DOHH2 (cell line): ENCODE measurements at regions not wholly inside any gene's neighbourhood (a gene's known extent, or its start where the extent isn't known, plus 50 kb on each side); places are given as distances from the start of the nearest gene placed in this dataset.
"Not testable (repeated sequence)": the region's sequence is repeated elsewhere in the genome, so short reads cannot be mapped to it uniquely, and the experiment has no call there.

ENCODE experiments used
- H3F3A ChIP-seq: fragments of 200-600 bp; sonication (generic), shearing (Covaris generic); 2 replicates; pipeline ENCODE4 v1.6.0; 2016; ENCODE audit warnings: antibody characterized with exemption, mild to moderate bottlenecking; ENCODE audit not compliant: control insufficient read depth, insufficient read depth
- H3K27ac ChIP-seq: fragments of 200-600 bp; sonication (generic); 2 replicates; pipeline ENCODE4 v1.5.1; 2014; ENCODE audit warnings: low read depth, mild to moderate bottlenecking, low read length, moderate library complexity
- H3K27me3 ChIP-seq: fragments of 200-600 bp; sonication (generic); 2 replicates; pipeline ENCODE4 v1.6.1; 2014; ENCODE audit warnings: mild to moderate bottlenecking, low read length, mixed read lengths; ENCODE audit not compliant: control insufficient read depth
- H3K36me3 ChIP-seq: fragments of 200-600 bp; sonication (generic); 2 replicates; pipeline ENCODE4 v1.6.1; 2014; ENCODE audit warnings: mild to moderate bottlenecking, low read length, moderate library complexity, mixed read lengths; ENCODE audit not compliant: control insufficient read depth
- H3K4me1 ChIP-seq: fragments of 200-600 bp; sonication (generic); 2 replicates; pipeline ENCODE4 v1.6.1; 2014; ENCODE audit warnings: mild to moderate bottlenecking, low read length, mixed read lengths; ENCODE audit not compliant: control insufficient read depth
- H3K4me2 ChIP-seq: fragments of 200-600 bp; sonication (generic); 2 replicates; pipeline ENCODE4 v1.6.0; 2014; ENCODE audit warnings: mild to moderate bottlenecking, low read length, moderate library complexity
- H3K4me3 ChIP-seq: fragments of 200-600 bp; sonication (generic); 2 replicates; pipeline ENCODE4 v1.5.1; 2014; ENCODE audit warnings: mild to moderate bottlenecking, low read length, mixed read lengths
- H3K79me2 ChIP-seq: fragments of 200-600 bp; sonication (generic); 2 replicates; pipeline ENCODE4 v1.6.1; 2014; ENCODE audit warnings: mild to moderate bottlenecking, low read length, mixed read lengths; ENCODE audit not compliant: control insufficient read depth
- H3K9me2 ChIP-seq: fragments of 200-600 bp; sonication (generic); replicated peaks from 2 replicates; pipeline ENCODE4 v1.6.1; 2014; ENCODE audit warnings: mild to moderate bottlenecking, low read length, mixed read lengths; ENCODE audit not compliant: control insufficient read depth
- H3K9me3 ChIP-seq: fragments of 200-600 bp; sonication (generic); 2 replicates; pipeline ENCODE4 v1.6.1; 2014; ENCODE audit warnings: antibody characterized with exemption, low read length, mixed read lengths; ENCODE audit not compliant: control insufficient read depth, insufficient read depth
- H4K20me1 ChIP-seq: fragments of 200-600 bp; sonication (generic); 2 replicates; pipeline ENCODE4 v1.6.0; 2014; ENCODE audit warnings: low read depth, mild to moderate bottlenecking, antibody characterized with exemption, low read length, moderate library complexity; ENCODE audit not compliant: control insufficient read depth, insufficient read depth
- CTCF ChIP-seq: fragments of 200-600 bp; sonication (generic); IDR thresholded peaks from one replicate; pipeline ENCODE4 v1.5.1; 2014; ENCODE audit warnings: antibody characterized with exemption, mild to moderate bottlenecking, low read depth, low read length; ENCODE audit not compliant: poor library complexity, severe bottlenecking
- EZH2phosphoT487 ChIP-seq: fragments of 200-600 bp; sonication (generic); IDR thresholded peaks from 2 replicates; pipeline ENCODE4 v1.6.1; 2017; ENCODE audit warnings: borderline replicate concordance, mild to moderate bottlenecking, antibody characterized with exemption, low read length, moderate library complexity, mixed read lengths

GRCh38 chr3:102360183-102360860, 74.5 kb upstream of the ZPLD1 start:
- TF ChIP-seq EZH2phosphoT487 (no peak), CTCF (no peak)
- no peaks in the 10 kb centered on the region for H3K36me3 ChIP-seq
- no peaks in the 10 kb centered on the region for H3K9me2 ChIP-seq
- H3K4me1 ChIP-seq: no peaks in the 10 kb centered on the region
- H3K9me3 ChIP-seq: no peaks in the 10 kb centered on the region; the same call in 1 of the 2 replicates
- no peak overlapping the region for H3K4me3 ChIP-seq
- no peaks in the 10 kb centered on the region for H3K79me2 ChIP-seq
- no peaks in the 10 kb centered on the region for H4K20me1 ChIP-seq
- H3F3A ChIP-seq: no peaks in the 10 kb centered on the region
- no peak overlapping the region for H3K27ac ChIP-seq
- no peaks in the 10 kb centered on the region for H3K27me3 ChIP-seq
- H3K4me2 ChIP-seq: no peak overlapping the region

- no peak overlapping the region for H3K4me2 ChIP-seq
- no peaks in the 10 kb centered on the region for H3K79me2 ChIP-seq
- no peaks in the 10 kb centered on the region for H3F3A ChIP-seq
- no peak overlapping the region for H3K27ac ChIP-seq
- no peaks in the 10 kb centered on the region for H3K4me1 ChIP-seq
- H3K27me3 ChIP-seq: no peaks in the 10 kb centered on the region
- no peaks in the 10 kb centered on the region for H3K9me2 ChIP-seq
- TF ChIP-seq CTCF (no peak), EZH2phosphoT487 (no peak)
- no peaks in the 10 kb centered on the region; the same call in 1 of the 2 replicates for H3K9me3 ChIP-seq
- H3K36me3 ChIP-seq: no peaks in the 10 kb centered on the region
- H4K20me1 ChIP-seq: no peaks in the 10 kb centered on the region
- no peak overlapping the region for H3K4me3 ChIP-seq
Measured at GRCh38 chr3:102361101-102361500, 73.7 kb upstream of the ZPLD1 start.

- not testable (repeated sequence) for H3K4me3 ChIP-seq, H3K27me3 ChIP-seq, H3K79me2 ChIP-seq, H3F3A ChIP-seq, H3K9me2 ChIP-seq, H3K9me3 ChIP-seq, H3K36me3 ChIP-seq, H4K20me1 ChIP-seq, H3K4me1 ChIP-seq, H3K27ac ChIP-seq, H3K4me2 ChIP-seq
Measured at GRCh38 chr3:102366116-102366515, 68.7 kb upstream of the ZPLD1 start.

- Histone ChIP-seq H4K20me1 (no peaks in the 10 kb centered on the region), H3F3A (no peaks in the 10 kb centered on the region), H3K36me3 (no peaks in the 10 kb centered on the region), H3K9me2 (no peaks in the 10 kb centered on the region), H3K9me3 (no peaks in the 10 kb centered on the region), H3K79me2 (no peaks in the 10 kb centered on the region), H3K27me3 (no peaks in the 10 kb centered on the region), H3K4me1 (0 out of 2 replicates have a peak, but pooled peaks cover 3% of the 10 kb centered on the region), H3K4me2 (no peak overlapping the region), H3K27ac (no peak overlapping the region), H3K4me3 (no peak overlapping the region)
- TF ChIP-seq CTCF: no peak
- no peak for TF ChIP-seq EZH2phosphoT487
Measured at GRCh38 chr3:102374863-102375634, 59.8 kb upstream of the ZPLD1 start.
